GM12872 (cell line): ENCODE measurements at regions not wholly inside any gene's neighbourhood (a gene's known extent, or its start where the extent isn't known, plus 50 kb on each side); places are given as distances from the start of the nearest gene placed in this dataset.

Source experiments
- CTCF ChIP-seq: IDR thresholded peaks from 3 replicates; pipeline ENCODE4 v1.5.1; 2011; ENCODE audit warnings: low read depth, mild to moderate bottlenecking, low read length, moderate library complexity; ENCODE audit not compliant: insufficient read depth

- TF ChIP-seq CTCF, result no peak
Observed at GRCh38 chr5:39843767-39844166, 419.0 kb upstream of the DAB2 start.

GRCh38 chr5:39835371-39835770, 410.6 kb upstream of the DAB2 start:
- TF ChIP-seq CTCF, result no peak

- TF ChIP-seq CTCF, result no peak
Observed at GRCh38 chr5:39829441-39829840, 404.7 kb upstream of the DAB2 start.

GRCh38 chr5:39826051-39826450, 401.3 kb upstream of the DAB2 start:
- no peak for TF ChIP-seq CTCF

- TF ChIP-seq CTCF, result no peak
Observed at GRCh38 chr5:39825301-39825700, 400.5 kb upstream of the DAB2 start.

- TF ChIP-seq CTCF, result no peak
Observed at GRCh38 chr5:39822020-39822419, 397.2 kb upstream of the DAB2 start.

- no peak for TF ChIP-seq CTCF
Observed at GRCh38 chr5:39816866-39817265, 392.1 kb upstream of the DAB2 start.
